Renal cortical epithelial cell (primary cell): ENCODE measurements at regions not wholly inside any gene's neighbourhood (a gene's known extent, or its start where the extent isn't known, plus 50 kb on each side); places are given as distances from the start of the nearest gene placed in this dataset.
A peak's percentile ranks its signal among the peaks of the same experiment; 100 is the strongest.
"Not testable (repeated sequence)": the region's sequence is repeated elsewhere in the genome, so short reads cannot be mapped to it uniquely, and the experiment has no call there.

Experiments used
- DNase-seq: peaks from one replicate; pipeline ENCODE4 v3.0.0-alpha.2; 2011; ENCODE audit warnings: low read depth

DNA sequence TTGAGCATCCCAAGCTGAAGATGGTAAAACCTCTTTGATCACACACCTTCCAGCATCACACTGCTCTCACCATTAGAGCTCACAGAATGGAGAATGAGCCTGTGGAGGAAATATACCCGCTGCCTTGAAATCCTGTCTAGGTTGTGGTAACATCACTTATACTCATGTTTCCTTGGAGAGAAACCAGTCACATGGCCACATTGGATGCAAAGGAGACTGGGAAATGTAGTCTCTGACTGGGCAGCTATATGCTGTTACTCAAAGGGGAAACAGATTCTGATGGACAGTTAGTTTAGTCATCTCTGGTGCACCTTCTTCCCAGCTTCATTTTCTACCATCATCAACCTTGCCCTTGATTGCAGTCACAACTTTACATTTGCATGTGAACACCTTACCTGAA is 286.3 kb downstream of the ANKRD50 start:
- no peak for DNase-seq

DNA sequence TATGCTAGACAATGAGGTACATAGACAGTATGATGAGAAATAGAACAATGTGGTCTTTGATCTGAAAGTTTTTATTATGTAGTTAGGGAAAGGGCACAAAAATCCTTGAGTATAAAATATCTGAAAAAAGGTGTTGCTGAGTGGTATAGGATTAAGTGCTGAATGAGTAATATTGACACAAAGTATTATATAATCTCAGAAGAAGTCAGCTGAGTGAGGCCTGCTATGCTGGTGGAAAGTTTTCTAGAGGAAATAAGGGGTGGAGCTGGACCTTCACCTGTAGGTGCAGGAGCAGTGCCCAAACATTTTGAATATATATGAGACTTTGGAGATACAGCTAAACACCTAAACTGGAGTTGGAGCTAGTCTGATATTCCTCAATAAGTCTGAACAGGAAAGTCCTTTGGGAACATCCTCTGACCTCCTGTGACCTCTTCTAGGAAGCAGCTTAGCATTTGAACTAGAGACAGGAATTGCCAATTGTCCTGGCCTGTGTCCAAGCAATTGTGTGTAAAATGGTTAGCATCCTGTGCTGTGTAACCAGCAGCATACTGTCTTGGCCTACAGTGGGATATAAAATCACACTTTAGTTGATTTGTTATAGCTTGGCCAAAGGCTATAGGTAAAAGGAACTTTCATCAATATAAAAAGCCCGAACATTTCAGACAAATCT is 285.3 kb downstream of the ANKRD50 start:
- DNase-seq: no peak

GRCh38 chr4:124428648-124429047 is 283.9 kb downstream of the ANKRD50 start:
- DNase-seq: no peak

GRCh38 chr4:124429746-124430250 is 282.7 kb downstream of the ANKRD50 start:
- no peak for DNase-seq

DNA sequence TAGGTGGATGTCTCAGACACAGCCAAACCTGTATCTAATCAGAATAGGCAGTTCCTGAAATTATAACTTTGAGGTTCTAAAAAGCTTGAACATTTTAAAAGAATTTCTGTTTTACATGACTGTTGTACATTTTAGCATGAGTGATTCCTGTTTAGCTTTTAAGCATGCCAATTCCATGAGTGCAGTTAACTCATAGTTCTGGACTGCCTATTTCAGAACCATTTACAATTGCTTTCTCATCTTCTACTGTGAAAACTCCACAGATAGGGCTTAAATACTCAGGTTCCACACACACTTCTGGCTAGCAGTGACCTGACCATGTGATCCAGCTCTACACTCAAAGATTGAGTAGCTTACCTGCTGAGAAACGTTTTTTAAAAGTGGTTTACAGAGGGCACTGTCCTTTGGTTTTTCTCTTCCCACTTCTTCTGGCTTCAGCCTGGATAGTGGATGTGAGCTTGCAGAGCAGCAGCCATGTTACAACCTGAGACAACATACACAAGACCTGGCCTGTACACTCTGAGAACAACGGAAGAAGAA is 280.8 kb downstream of the ANKRD50 start:
- no peak for DNase-seq

- DNase-seq: peak; percentile 15
Observed at GRCh38 chr4:124432500-124432899, 280.0 kb downstream of the ANKRD50 start.

DNA sequence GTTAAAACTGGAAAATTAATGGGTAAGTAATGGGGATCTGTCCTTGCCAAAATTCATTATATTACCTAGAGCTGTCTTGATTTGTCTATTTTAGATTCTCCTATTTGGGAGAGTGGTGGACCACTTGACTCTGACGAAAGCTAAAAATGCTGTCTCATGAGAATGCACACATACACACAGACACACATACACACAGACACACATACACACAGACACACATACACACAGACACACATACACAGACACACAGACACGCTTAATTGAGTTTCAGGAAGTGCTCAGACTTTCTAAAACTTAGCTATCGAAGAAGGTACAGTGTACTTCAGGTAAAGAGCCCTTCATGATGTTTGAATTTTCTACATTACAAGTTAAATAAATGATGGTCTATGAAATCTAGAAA is 279.5 kb downstream of the ANKRD50 start:
- no peak for DNase-seq

GRCh38 chr4:124433500-124433899 is 279.0 kb downstream of the ANKRD50 start:
- DNase-seq: no peak

- no peak for DNase-seq
Observed at GRCh38 chr4:124435274-124435950, 277.1 kb downstream of the ANKRD50 start.

GRCh38 chr4:124437853-124438495 is 274.6 kb downstream of the ANKRD50 start:
- DNase-seq: peak; percentile 23

DNA sequence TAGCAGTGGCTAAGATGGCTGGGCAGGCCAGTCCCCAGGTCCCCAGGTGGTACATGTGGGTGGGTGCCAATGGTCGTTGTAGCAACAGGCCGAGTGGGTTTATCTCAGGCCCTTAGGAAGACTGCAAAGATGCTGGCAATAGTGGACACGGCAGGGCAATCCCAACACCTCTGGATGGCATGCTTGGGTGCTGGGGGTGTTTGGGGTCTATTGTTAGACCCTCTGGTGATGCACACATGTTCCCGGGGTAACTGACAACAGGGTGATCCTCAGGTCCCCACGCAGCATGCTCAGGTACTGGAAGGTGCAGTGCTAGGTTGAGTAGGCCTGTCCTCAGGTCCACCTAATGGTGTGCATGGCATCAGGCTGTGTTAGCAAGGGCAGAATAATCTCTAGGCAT is 267.5 kb downstream of the ANKRD50 start:
- no peak for DNase-seq

GRCh38 chr4:124449881-124450280 is 262.7 kb downstream of the ANKRD50 start:
- no peak for DNase-seq

- DNase-seq: no peak
Observed at GRCh38 chr4:124450851-124451250, 261.7 kb downstream of the ANKRD50 start.

DNA sequence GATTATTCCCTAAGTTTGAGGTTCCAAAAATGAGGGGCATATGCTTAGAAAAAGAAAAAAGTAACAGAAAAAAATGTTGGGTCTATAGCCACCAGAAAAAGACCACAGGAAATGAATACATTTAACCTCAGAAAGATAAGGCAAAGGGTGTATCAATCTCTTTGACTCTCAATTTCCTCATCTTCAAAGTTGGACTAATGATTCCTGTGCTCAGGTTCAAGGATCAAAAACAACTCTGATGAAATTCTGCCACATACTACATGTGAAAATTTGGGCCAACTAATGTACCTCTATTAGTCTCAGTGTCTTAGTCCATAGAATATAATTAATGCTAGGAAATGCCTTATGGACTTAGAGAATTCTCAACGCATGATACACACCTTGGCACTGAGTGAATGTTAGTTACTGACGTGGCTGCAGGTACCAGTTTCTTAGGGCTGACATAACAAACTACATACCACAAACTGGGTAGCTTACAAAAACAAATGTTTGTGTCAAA is 257.7 kb downstream of the ANKRD50 start:
- no peak for DNase-seq

GRCh38 chr4:124455671-124456070 is 256.9 kb downstream of the ANKRD50 start:
- DNase-seq: no peak

- no peak for DNase-seq
Observed at GRCh38 chr4:124459196-124459940, 253.2 kb downstream of the ANKRD50 start.

GRCh38 chr4:124459941-124460310 is 252.6 kb downstream of the ANKRD50 start:
- DNase-seq: no peak

DNA sequence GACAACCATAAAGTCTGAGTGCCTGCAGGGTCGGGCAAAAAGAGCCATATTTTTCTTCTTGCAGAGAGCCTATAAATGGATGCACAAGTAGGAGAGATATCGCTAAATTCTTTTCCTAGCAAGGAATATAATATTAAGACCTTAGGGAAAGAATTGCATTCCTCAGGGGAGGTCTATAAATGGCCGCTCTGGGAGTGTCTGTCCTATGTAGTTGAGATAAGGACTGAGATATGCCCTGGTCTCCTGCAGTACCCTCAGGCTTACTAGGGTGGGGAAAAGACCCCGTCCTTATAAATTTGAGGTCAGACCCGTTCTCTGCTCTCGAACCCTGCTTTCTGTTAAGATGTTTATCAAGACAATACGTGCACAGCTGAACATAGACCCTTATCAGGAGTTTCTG is 250.9 kb downstream of the ANKRD50 start:
- not testable (repeated sequence) for DNase-seq

DNA sequence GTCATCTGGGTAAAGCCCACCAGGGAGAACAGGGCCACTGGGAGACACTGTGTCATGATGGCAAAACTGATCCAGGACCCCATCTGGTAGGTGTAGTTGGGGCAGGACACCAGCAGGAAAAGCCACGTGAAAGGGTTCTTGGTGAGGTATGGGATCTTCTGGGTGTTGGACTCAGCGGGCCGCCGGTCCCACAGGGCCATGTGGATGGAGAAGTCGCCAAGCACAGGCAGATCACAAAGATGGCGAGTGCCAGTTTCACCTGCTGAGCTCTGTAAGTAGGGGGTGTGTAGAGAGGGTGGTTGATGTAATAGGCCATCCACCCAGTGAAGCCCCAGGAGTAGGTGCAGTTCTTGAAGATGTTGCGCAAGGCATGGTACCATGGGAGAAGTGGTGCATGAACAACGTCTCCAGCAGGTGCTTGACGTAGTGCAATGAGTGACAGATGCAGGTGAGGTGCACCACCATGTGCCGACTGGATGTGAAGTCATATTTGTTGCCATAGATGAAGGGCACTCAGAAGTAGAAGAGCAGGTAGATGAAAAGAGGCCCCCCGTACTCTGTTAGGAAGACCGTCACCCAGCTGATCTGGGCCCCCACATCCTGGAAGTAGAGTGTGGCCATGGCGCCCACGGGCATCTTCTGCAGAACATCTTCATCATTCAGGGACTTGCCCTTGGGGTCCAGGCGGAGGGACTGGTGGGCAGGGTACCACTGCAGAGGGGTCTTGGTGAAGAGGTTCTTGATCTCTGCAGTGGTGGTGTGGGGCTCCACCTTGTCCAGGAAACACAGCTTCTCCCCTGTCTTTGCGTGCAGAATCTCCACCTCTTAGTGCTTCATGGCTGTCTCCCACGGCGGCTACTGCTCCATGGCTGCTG is 249.3 kb downstream of the ANKRD50 start:
- no peak for DNase-seq

GRCh38 chr4:124464836-124465235 is 247.7 kb downstream of the ANKRD50 start:
- DNase-seq: no peak

GRCh38 chr4:124468360-124468759 is 244.2 kb downstream of the ANKRD50 start:
- DNase-seq: no peak
